ENCODE measurements at regions not wholly inside any gene's neighbourhood (a gene's known extent, or its start where the extent isn't known, plus 50 kb on each side); places are given as distances from the start of the nearest gene placed in this dataset.

GRCh38 chr12:85557850-85558249 is 277.8 kb downstream of the ALX1 start (continued):
- TF ChIP-seq ZNF449 (tag by site-specific recombination; IDR thresholded peaks at IDR 0.05), result no peak
- TF ChIP-seq ATF2 (tag by site-specific recombination; IDR thresholded peaks at IDR 0.05; ENCODE audit: low read depth), result no peak
- TF ChIP-seq ZNF660 (tag by site-specific recombination; IDR thresholded peaks at IDR 0.05), result no peak
- TF ChIP-seq ZNF2 (tag by site-specific recombination; IDR thresholded peaks at IDR 0.05), result no peak
- TF ChIP-seq ZNF707 (tag by site-specific recombination; IDR thresholded peaks at IDR 0.05), result no peak

- TF ChIP-seq ZNF18 (tag by site-specific recombination; IDR thresholded peaks at IDR 0.05) (no peak), MYNN (tag by site-specific recombination; IDR thresholded peaks at IDR 0.05; ENCODE audit: borderline replicate concordance) (no peak), ZNF830 (tag by site-specific recombination; IDR thresholded peaks at IDR 0.05; ENCODE audit: low read depth) (no peak), ZNF155 (tag by site-specific recombination; IDR thresholded peaks at IDR 0.05) (no peak), WT1 (tag by site-specific recombination; IDR thresholded peaks at IDR 0.05) (no peak), GLIS1 (tag by site-specific recombination; IDR thresholded peaks at IDR 0.05) (no peak), ZNF138 (tag by site-specific recombination; IDR thresholded peaks at IDR 0.05; ENCODE audit: borderline replicate concordance) (no peak), ZNF664 (tag by site-specific recombination; IDR thresholded peaks at IDR 0.05) (no peak), GLI2 (tag by site-specific recombination; IDR thresholded peaks at IDR 0.05; ENCODE audit: borderline replicate concordance, low read depth) (no peak), ZIC2 (tag by site-specific recombination; IDR thresholded peaks at IDR 0.05) (no peak), ZNF791 (tag by site-specific recombination; IDR thresholded peaks at IDR 0.05) (no peak), TRIM28 (IDR thresholded peaks at IDR 0.05; ENCODE audit: borderline replicate concordance, low read length) (no peak), GFI1B (tag by site-specific recombination; IDR thresholded peaks at IDR 0.05) (no peak), ZNF223 (tag by site-specific recombination; IDR thresholded peaks at IDR 0.05) (no peak), ZNF48 (tag by site-specific recombination; IDR thresholded peaks at IDR 0.05) (no peak), ZNF558 (tag by site-specific recombination; IDR thresholded peaks at IDR 0.05) (no peak), ZNF580 (tag by site-specific recombination; IDR thresholded peaks at IDR 0.05) (no peak)
- ChIA-PET POLR2A (no interaction called here), CTCF (interaction anchor here (0.5 to 1.1 kb wide), 2 partner anchors 23 to 134 kb away, joined by 3 to 8 read pairs; no protein-coding TSS in a partner anchor)
- H3K36me3 ChIP-seq (ENCODE audit: control insufficient read depth in 2 of 2, insufficient read depth in 1 of 2, low read length in 2 of 2), result no peaks in the 10 kb centered on the region
- peaks cover 8% of the 10 kb centered on the region; the same call in 1 of the 2 replicates for H3K4me1 ChIP-seq (ENCODE audit: control insufficient read depth, insufficient read depth, low read length)
- H3K27ac ChIP-seq (ENCODE audit: extremely low read depth, low read depth, low read length), result no peak overlapping the region
- H3K9me3 ChIP-seq (ENCODE audit: control insufficient read depth, insufficient read depth, low read depth, low read length), result no peaks in the 10 kb centered on the region
- H3K4me3 ChIP-seq (ENCODE audit: low read depth, low read length), result no peak overlapping the region
These were observed 277.5 kb downstream of the RASSF9 start for GRCh38 chr12:85558684-85559083.

Measured in HEK293 (cell line).